SK-N-SH treated with all-trans-retinoic acid at 6 μM for 48 hours (cell line): ENCODE measurements at regions not wholly inside any gene's neighbourhood (a gene's known extent, or its start where the extent isn't known, plus 50 kb on each side); places are given as distances from the start of the nearest gene placed in this dataset.

Source experiments
- ESRRG ChIP-seq: fragments of 250-450 bp; sonication (Bioruptor Pico); IDR thresholded peaks from 2 replicates; pipeline ENCODE4 v1.6.1; 2021; ENCODE audit warnings: mild to moderate bottlenecking
- GLIS3 ChIP-seq: fragments of 250-450 bp; sonication (Bioruptor Pico); IDR thresholded peaks from 2 replicates; pipeline ENCODE4 v1.5.0; 2020; ENCODE audit warnings: mild to moderate bottlenecking, moderate library complexity
- OSR1 ChIP-seq: fragments of 250-450 bp; sonication (Bioruptor Pico); IDR thresholded peaks from 2 replicates; pipeline ENCODE4 v1.8.0; 2022; ENCODE audit warnings: moderate library complexity, mild to moderate bottlenecking, inconsistent platforms
- TCF4 ChIP-seq: fragments of 250-450 bp; sonication (Bioruptor Pico); IDR thresholded peaks from 2 replicates; pipeline ENCODE4 v1.8.0; 2021; ENCODE audit warnings: mild to moderate bottlenecking, moderate library complexity, borderline replicate concordance
- ZNF565 ChIP-seq: fragments of 450-650 bp; formaldehyde crosslinking; conservative IDR thresholded peaks from 2 replicates; pipeline ENCODE4 v1.5.0; 2020; ENCODE audit warnings: low read depth, mild to moderate bottlenecking, moderate library complexity
- ZNF70 ChIP-seq: fragments of 450-650 bp; formaldehyde crosslinking; IDR thresholded peaks from 2 replicates; pipeline ENCODE4 v1.5.0; 2020; ENCODE audit warnings: mild to moderate bottlenecking, moderate library complexity

DNA sequence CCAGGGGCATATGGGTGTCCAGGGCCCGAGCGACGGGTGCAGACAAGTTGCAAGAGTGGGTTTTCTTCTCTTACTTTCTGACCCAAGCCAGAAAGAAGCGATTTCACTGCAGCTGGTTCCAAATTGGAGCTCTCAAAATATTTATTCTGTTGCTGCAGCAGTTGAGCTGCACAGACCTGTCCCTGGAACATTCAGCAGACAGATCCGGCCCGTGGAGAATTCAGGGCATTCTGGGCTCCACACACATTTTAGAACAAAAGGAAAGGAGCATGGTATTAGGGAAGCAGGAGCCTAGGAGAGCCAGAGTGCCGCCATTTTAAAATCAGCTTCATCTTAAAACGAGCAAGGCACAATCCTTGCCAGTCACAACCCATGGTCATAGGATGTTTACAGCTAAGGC lies 135.3 kb upstream of the TPM1 start:
- TF ChIP-seq GLIS3 (CRISPR knock-in tag) (no peak), ESRRG (CRISPR knock-in tag) (no peak), ZNF565 (CRISPR knock-in tag) (no peak), ZNF70 (CRISPR knock-in tag) (no peak), TCF4 (CRISPR knock-in tag) (no peak), OSR1 (CRISPR knock-in tag) (no peak)
